Ecto neural progenitor cell (in vitro differentiated cells): ENCODE measurements at regions not wholly inside any gene's neighbourhood (a gene's known extent, or its start where the extent isn't known, plus 50 kb on each side); places are given as distances from the start of the nearest gene placed in this dataset.
A peak's percentile ranks its signal among the peaks of the same experiment; 100 is the strongest.

Source experiments
- DNase-seq: peaks from one replicate; pipeline ENCODE4 v3.0.0-alpha.2; 2018; ENCODE audit warnings: low spot score

- no peak for DNase-seq
Observed at GRCh38 chr5:51908215-51908614, 525.0 kb downstream of the ISL1 start.

DNA sequence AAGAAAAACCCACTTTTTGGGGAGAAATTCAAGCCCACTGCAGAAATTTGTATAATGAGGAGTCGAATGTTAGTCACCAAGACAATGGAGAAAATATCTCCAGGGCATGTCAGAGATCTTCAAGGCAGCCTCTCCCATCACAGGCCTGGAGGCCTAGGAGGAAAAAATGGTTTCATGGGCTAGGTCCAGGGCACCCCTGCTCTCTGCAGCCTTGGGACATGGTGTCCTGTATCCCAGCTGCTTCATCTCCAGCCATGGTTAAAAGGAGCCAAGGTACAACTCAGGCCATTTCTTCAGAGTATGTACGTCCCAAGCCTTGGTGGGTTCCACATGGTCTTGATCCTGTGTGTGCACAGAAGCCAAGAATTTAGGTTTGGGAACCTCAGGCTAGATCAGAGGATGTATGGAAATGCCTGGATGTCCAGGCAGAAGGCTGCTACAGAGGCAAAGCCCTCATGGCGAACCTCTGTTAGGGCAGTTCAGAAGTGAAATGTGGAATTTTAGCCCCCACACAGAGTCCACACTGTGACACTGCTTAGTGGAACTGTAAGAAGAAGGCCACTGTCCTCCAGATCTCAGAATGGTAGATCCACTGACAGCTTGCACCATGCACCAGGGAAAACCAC lies 561.4 kb downstream of the ISL1 start:
- no peak for DNase-seq

DNA sequence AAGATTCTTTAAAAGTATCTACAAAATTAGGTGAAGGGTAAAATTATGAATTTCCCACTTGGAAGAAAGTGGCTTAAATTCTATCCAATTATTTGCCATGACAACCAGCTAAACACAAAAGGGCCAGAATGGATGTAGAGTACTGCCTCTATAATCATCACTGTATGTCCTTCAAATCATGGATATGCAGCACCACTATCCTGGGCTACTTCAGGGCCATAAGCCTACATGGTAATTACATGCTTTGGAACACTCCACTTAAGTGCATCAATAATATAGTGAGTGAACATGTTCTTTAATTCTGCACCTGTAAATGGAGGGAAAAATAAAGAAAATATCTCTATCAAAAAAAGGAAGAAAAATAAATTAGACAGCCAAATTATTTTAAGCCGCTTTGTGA lies 575.2 kb downstream of the ISL1 start:
- DNase-seq, result no peak

GRCh38 chr5:51960617-51961121 lies 577.4 kb downstream of the ISL1 start:
- no peak for DNase-seq

DNA sequence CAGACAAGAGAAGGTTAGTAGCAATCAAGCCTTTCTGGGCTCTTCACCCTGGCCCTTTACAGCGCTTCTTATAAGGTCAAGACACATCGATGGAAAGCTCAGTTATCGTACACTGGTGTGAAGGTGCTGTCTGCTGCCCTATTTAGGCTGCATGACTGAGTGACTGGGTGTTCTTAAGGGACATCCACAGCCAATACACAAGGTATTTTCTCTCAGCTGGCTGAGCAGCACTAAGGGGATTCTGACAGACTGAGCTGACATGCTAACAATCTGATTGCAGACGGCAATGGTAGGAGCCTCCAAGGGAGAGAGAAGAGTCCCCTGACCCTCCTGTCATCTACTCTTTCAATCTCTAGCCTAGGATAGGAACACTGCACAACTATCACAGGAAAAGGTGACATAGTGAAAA lies 577.9 kb downstream of the ISL1 start:
- no peak for DNase-seq

DNA sequence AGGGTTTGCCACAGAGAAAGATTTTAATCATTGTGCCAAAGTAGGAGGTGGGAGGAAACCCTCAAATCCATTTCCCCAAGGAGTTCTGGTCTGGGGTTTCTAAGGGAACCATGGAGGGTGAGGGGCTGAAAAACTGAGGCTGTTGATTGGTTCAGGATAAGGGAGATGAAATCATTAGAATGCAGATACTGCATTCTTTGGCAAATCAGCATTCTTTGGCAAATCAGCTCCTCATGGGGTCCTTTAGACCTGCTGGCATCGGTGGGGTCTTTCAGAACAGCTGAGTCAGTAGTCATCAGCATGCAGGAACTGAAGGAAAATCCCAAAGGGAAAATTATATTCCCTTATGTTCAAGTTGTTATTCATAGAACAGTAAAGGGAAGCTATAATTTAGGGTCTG lies 585.5 kb downstream of the ISL1 start:
- no peak for DNase-seq

DNA sequence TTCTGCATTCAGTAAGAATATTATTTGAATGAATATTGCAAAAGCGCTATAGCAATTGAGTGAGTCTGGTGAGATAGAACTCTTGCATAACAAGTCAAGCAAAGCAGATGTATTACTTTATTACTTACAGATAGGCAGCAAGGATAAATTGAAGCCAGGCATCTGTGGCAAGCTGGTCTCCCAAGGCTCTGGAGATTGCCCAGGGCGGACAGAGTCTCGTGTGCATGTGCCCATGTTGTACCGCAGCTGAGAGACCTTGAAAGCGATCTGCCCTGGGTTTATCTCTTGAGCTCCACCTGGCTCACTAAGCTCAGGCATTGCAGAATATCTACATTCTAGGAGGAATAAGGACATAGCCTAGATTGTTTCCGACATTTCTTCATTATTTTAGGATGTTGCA lies 591.6 kb downstream of the ISL1 start:
- no peak for DNase-seq

DNA sequence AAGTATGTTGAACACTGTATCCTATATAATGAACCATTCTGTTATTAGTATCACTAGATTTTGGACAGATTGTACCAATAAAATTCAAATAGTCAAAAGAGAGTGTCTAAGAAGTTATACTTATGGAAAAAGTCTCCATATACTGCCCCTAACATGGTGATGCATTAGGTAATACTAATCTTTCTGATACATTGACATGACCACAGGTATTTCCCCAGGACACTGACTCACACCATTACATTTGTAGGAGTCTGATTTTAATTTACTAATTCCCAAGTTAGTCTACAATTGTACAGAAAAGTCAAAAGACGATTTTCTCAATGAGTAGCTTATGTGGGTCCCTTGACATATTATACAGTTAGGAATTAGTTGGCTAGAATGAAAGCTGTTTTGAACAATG lies 593.8 kb downstream of the ISL1 start:
- no peak for DNase-seq

GRCh38 chr5:51983161-51983560 lies 599.9 kb downstream of the ISL1 start:
- no peak for DNase-seq

DNA sequence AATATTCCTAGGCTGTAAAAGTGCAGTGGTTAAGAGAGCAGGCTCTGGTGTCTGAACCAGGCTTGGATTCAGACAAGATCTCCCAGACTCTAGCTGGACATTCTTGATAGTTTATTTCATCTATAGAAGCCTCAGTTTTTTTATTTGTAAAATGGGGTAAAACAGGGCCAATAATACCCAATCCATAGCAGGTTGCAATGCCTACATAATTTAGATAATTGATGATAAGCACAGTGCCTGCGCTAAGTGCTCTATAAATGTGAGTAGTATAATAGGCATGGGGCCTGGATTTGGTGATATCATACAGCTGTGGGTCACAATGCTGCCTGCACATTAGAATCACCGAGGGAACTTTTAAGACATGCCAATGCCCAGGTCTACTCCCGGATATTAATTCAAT lies 603.5 kb downstream of the ISL1 start:
- DNase-seq, result no peak

DNA sequence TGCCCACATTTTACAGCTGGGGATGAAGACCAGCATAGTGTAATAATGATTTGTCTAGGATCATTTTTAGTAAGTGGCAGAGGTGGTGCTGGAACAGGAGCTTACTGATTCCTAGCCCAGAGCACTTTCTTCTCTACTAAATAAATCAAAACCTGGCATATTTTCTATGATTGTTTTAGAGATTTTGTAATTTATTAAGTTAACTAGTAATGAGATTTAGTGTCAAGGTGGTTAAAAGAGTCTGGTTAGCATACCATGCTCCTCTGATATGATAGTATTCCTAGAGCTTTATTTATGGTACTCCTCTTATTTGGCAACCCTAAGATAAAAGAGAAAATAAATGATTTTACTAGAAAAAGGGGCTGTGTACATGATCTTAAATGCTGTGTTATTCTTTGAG lies 604.0 kb downstream of the ISL1 start:
- no peak for DNase-seq

- no peak for DNase-seq
Observed at GRCh38 chr5:51987669-51988209, 604.5 kb downstream of the ISL1 start.

GRCh38 chr5:51988634-51989033 lies 605.4 kb downstream of the ISL1 start:
- no peak for DNase-seq

- DNase-seq, result no peak
Observed at GRCh38 chr5:51990241-51990640, 607.0 kb downstream of the ISL1 start.

DNA sequence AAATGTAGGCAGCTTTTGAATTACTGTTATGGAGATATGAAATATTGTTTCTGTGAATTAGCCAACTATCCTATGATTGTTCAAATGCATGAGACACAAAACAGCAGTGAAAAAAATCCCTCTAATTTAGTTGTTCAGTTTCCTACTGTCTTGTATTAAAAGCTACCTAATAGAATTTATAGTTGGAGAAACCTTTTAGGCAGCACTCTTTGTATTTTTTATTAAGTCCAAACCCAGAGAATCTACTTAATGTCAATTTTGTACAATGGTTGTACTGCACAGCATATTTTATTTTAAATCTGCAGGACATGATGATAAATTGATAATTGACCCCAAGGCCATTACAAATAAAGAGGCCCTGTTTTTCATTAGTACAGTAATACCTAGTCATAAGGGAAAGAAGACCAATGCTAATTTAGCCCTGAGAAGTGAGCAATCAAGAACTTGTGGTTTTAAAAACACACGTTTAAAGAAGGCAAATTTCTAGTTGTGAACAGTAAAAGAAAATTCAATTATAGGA lies 607.5 kb downstream of the ISL1 start:
- no peak for DNase-seq

DNA sequence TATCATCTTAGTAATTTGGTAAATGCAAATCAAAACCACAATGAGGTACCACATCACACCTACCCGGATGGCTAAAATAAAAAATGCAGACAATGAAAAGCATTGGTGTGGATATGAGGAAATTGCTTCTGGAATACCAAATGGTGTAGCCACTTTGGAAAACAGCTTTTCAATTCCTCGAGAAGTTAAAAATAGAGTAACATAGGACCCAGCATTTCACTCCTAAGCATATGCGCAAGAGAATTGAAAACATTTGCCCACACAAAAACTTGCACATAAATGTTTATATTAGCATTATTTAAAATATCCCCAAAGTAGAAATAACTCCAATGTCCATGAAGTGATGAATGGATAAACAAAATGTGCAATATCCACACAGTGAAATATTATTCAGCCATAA lies 608.7 kb downstream of the ISL1 start:
- no peak for DNase-seq

GRCh38 chr5:51995773-51996306 lies 612.6 kb downstream of the ISL1 start:
- no peak for DNase-seq

DNA sequence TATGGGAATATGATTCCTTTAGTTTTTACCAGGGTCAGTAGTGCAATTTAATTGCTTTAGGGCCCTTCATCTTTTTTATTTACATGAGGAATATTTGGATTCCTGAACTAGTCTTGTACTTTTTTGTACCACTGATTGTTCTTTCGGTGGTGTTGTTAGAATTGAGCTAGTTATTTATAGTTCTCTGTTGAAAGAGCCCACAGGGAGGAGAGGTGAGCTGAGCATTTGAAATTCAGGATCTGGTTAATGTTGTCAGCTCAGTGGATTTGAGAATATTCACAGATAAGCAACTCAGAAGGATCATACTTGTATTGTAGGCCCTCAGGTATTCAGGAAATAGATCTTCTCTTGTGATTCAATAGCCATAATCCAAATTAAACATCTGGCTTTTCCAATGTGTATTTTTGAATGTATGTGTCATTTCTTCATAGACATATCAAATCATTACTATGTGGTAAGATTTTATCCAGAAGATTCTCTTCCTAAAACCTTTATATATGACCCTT lies 613.2 kb downstream of the ISL1 start:
- DNase-seq, result no peak

GRCh38 chr5:51997500-51997899 lies 614.3 kb downstream of the ISL1 start:
- no peak for DNase-seq

DNA sequence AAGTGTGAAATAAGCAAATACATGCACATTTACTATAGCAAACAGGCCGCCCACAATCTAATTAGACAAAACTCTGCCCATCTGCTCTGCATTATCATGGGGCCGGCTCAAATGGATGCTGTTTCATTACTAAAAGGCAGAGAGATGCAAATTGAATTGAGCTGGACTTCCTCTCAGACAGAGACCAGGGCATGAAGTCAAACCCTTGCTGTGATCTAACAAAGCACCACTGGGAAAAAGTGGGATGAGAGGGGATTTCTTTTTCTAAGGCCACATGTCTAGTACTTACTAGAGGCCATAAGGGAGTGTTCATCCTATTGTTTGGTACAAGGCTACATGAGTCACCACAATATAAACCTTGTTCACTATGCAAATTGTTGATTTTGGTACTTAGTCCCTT lies 614.7 kb downstream of the ISL1 start:
- DNase-seq, result peak; percentile 44

GRCh38 chr5:52007230-52007858 lies 624.1 kb downstream of the ISL1 start:
- DNase-seq, result no peak

DNA sequence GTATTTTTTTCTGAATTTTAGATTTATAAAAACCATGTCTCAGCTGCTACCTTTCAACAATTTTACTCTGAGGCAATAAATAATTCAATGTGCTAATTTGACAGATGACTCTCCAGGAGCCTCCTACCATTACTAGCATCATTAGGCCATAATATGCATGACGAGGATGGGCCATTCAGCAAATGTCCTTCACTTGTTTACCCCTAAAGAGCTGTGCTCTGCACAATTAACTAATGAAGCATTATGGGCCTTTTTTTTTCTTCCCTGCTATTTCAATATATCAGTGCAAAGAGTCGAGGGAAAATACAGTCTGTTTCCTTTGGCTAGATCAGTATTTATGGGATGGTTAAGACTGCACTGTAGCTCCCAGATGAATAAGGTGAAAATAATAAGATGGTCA lies 627.2 kb downstream of the ISL1 start:
- DNase-seq, result no peak

GRCh38 chr5:52013523-52013922 lies 630.3 kb downstream of the ISL1 start:
- DNase-seq, result no peak
